ENCODE measurements at regions not wholly inside any gene's neighbourhood (a gene's known extent, or its start where the extent isn't known, plus 50 kb on each side); places are given as distances from the start of the nearest gene placed in this dataset.

GRCh38 chr12:9391815-9392214 is 183.6 kb upstream of the PZP start:
- no peak for TF ChIP-seq CTCF (IDR thresholded peaks at IDR 0.05)
- no peak for TF ChIP-seq POLR2A (IDR thresholded peaks at IDR 0.05)

Measured in testis (tissue), 2 donors.